KBM-7 (cell line): ENCODE measurements at regions not wholly inside any gene's neighbourhood (a gene's known extent, or its start where the extent isn't known, plus 50 kb on each side); places are given as distances from the start of the nearest gene placed in this dataset.
"Not testable (repeated sequence)": the region's sequence is repeated elsewhere in the genome, so short reads cannot be mapped to it uniquely, and the experiment has no call there.

ENCODE experiments used
- DNase-seq: peaks from one replicate; pipeline ENCODE4 v3.0.0-alpha.2; 2015
- in situ Hi-C: fragments of 300-500 bp; cut with MboI; formaldehyde crosslinking; loops from 2 replicates; pipeline ENCODE4 v1.14.3; 2020; ENCODE audit warnings: low sequenced_read_pairs, low pct_unique_long_range_greater_than_20kb, mixed read lengths

- no peak for DNase-seq
- in situ Hi-C loops, result no loop called here
Measured at GRCh38 chr10:118971876-118972275, 57.6 kb upstream of the NANOS1 start.

- in situ Hi-C loops, result no loop called here
- DNase-seq, result no peak
Measured at GRCh38 chr10:118973744-118974143, 55.8 kb upstream of the NANOS1 start.

GRCh38 chr10:118974951-118975350 is 54.6 kb upstream of the NANOS1 start:
- in situ Hi-C loops, result no loop called here

GRCh38 chr10:118976219-118976618 is 53.3 kb upstream of the NANOS1 start:
- in situ Hi-C loops, DNase-seq: not testable (repeated sequence)

More at GRCh38 chr10:118974951-118975350, 54.6 kb upstream of the NANOS1 start:
- DNase-seq, result no peak

GRCh38 chr10:118977022-118977599 is 52.4 kb upstream of the NANOS1 start:
- DNase-seq, result no peak
- in situ Hi-C loops, result no loop called here

- in situ Hi-C loops, result no loop called here
Measured at GRCh38 chr10:118977835-118978234, 51.7 kb upstream of the NANOS1 start.

GRCh38 chr10:118978316-118978997 is 51.1 kb upstream of the NANOS1 start:
- in situ Hi-C loops, result no loop called here
- no peak for DNase-seq

More at GRCh38 chr10:118977835-118978234, 51.7 kb upstream of the NANOS1 start:
- no peak for DNase-seq

- no peak for DNase-seq
- in situ Hi-C loops, result no loop called here
Measured at GRCh38 chr10:118978998-118979350, 50.5 kb upstream of the NANOS1 start.

GRCh38 chr10:118979661-118980060 is 49.9 kb upstream of the NANOS1 start:
- in situ Hi-C loops, result no loop called here
- no peak for DNase-seq
